Neural cell (in vitro differentiated cells): ENCODE measurements at regions not wholly inside any gene's neighbourhood (a gene's known extent, or its start where the extent isn't known, plus 50 kb on each side); places are given as distances from the start of the nearest gene placed in this dataset.

Source experiments
- CTCF ChIP-seq: fragments of 450-650 bp; IDR thresholded peaks from 2 replicates; pipeline ENCODE4 v1.5.1; 2014; ENCODE audit warnings: antibody characterized with exemption, mild to moderate bottlenecking, moderate library complexity; ENCODE audit not compliant: poor library complexity, severe bottlenecking
- EZH2 ChIP-seq: fragments of 200-600, 300-800 bp; shearing (Covaris generic), sonication (generic); IDR thresholded peaks from 2 replicates; pipeline ENCODE4 v1.6.1; 2014; ENCODE audit warnings: antibody characterized with exemption, low read length, borderline replicate concordance, mild to moderate bottlenecking; ENCODE audit not compliant: insufficient read depth, poor library complexity, severe bottlenecking
- MXI1 ChIP-seq: fragments of 450-650 bp; conservative IDR thresholded peaks from 2 replicates; pipeline ENCODE4 v1.6.1; 2014; ENCODE audit warnings: antibody characterized with exemption, mild to moderate bottlenecking; ENCODE audit not compliant: poor library complexity, severe bottlenecking
- RAD21 ChIP-seq: fragments of 450-650 bp; conservative IDR thresholded peaks from 2 replicates; pipeline ENCODE4 v1.6.1; 2014; ENCODE audit warnings: antibody characterized with exemption, mild to moderate bottlenecking, moderate library complexity
- REST ChIP-seq: IDR thresholded peaks from 2 replicates; pipeline ENCODE4 v1.6.1; 2012; ENCODE audit warnings: borderline replicate concordance
- TAF1 ChIP-seq: IDR thresholded peaks from 2 replicates; pipeline ENCODE4 v1.6.1; 2012; ENCODE audit warnings: low read depth

GRCh38 chr18:51878724-51879123 is 461.3 kb upstream of the DCC start:
- TF ChIP-seq TAF1 (no peak), CTCF (no peak), RAD21 (no peak), MXI1 (no peak), EZH2 (no peak), REST (no peak)
